Activated naive CD8-positive, alpha-beta T cell treated with anti-CD3 and anti-CD28 coated beads, Interleukin-2, amount 10 ng/mL, durations not matched to agents 7 days and 5 days (primary cell): ENCODE measurements at regions not wholly inside any gene's neighbourhood (a gene's known extent, or its start where the extent isn't known, plus 50 kb on each side); places are given as distances from the start of the nearest gene placed in this dataset.
A peak's percentile ranks its signal among the peaks of the same experiment; 100 is the strongest.

Experiments
- ATAC-seq: fragments of 150-1000 bp; cut with Tn5 transposase; one replicate; pipeline ENCODE4 v1.10.0; 2021; ENCODE audit warnings: low read depth, moderate library complexity
- POLR2A ChIA-PET: fragments of 350-600 bp; sonication (Branson Sonifier 250); formaldehyde crosslinking; loops from one replicate; lab custom pipeline; 2021; ENCODE audit warnings: antibody characterized with exemption; lab: Charles Lee
- DNase-seq: peaks from one replicate; pipeline ENCODE4 v3.0.0; 2021
- H3K27ac Mint-ChIP-seq: one replicate; pipeline ENCODE4 v1.8.0; 2022; ENCODE audit warnings: mild to moderate bottlenecking, mixed read lengths
- H3K27me3 Mint-ChIP-seq: one replicate; pipeline ENCODE4 v1.8.0; 2022; ENCODE audit warnings: mild to moderate bottlenecking, moderate library complexity, mixed read lengths
- H3K36me3 Mint-ChIP-seq: one replicate; pipeline ENCODE4 v1.8.0; 2021; ENCODE audit warnings: mild to moderate bottlenecking, mixed read lengths
- H3K4me1 Mint-ChIP-seq: one replicate; pipeline ENCODE4 v1.8.0; 2021; ENCODE audit warnings: mixed read lengths
- H3K4me3 Mint-ChIP-seq: one replicate; pipeline ENCODE4 v1.8.0; 2022; ENCODE audit warnings: mild to moderate bottlenecking, moderate library complexity, mixed read lengths
- H3K9me3 Mint-ChIP-seq: one replicate; pipeline ENCODE4 v1.8.0; 2021; ENCODE audit warnings: mixed read lengths

GRCh38 chr1:84090447-84091245 is 53.4 kb upstream of the PRKACB start:
- Mint-ChIP-seq H3K27ac (peak overlapping the region; percentile 79), H3K4me3 (peak overlapping the region; percentile 72), H3K4me1 (peaks cover 22% of the 10 kb centered on the region), H3K36me3 (peaks cover 10% of the 10 kb centered on the region), H3K27me3 (no peaks in the 10 kb centered on the region), H3K9me3 (peaks cover 7% of the 10 kb centered on the region)
- ATAC-seq (peak; percentile 75), DNase-seq (no peak)
- POLR2A ChIA-PET, result interaction anchor here (0.7 to 2.0 kb wide), 3 partner anchors 12 to 53 kb away, joined by 3 to 9 read pairs (median 3); partner anchors contain the start of gene PRKACB

DNA sequence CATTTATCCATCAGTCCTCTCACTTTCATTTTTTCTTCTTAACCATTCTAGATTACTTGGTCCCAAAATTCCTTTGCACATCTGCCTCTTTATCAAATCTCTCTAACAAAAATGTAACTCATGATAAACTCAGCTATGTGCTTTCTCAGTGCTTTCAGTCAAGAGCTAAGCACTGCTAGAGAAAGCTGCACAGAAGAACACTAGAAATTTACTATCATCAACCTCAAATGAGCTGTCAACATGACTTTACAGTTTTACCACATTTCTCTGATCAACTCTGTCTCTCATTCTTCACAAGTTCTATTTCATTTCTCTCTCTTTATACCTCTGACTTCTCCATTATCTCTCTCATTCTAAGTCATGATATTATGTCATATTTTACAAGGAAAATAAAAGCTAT is 54.2 kb upstream of the PRKACB start:
- no peaks in the 10 kb centered on the region for H3K27me3 Mint-ChIP-seq
- peak overlapping the region; percentile 2 for H3K27ac Mint-ChIP-seq
- POLR2A ChIA-PET, result interaction anchor here (1.4 to 2.0 kb wide), 2 partner anchors 11 to 12 kb away, joined by 3 to 9 read pairs; no protein-coding TSS in a partner anchor
- DNase-seq (no peak), ATAC-seq (no peak)
- H3K4me1 Mint-ChIP-seq, result peaks cover 22% of the 10 kb centered on the region
- peaks cover 3% of the 10 kb centered on the region for H3K36me3 Mint-ChIP-seq
- H3K9me3 Mint-ChIP-seq, result peaks cover 3% of the 10 kb centered on the region
- H3K4me3 Mint-ChIP-seq, result no peak overlapping the region

GRCh38 chr1:84089465-84089864 is 54.6 kb upstream of the PRKACB start:
- no peak overlapping the region for H3K4me3 Mint-ChIP-seq
- DNase-seq, result no peak

DNA sequence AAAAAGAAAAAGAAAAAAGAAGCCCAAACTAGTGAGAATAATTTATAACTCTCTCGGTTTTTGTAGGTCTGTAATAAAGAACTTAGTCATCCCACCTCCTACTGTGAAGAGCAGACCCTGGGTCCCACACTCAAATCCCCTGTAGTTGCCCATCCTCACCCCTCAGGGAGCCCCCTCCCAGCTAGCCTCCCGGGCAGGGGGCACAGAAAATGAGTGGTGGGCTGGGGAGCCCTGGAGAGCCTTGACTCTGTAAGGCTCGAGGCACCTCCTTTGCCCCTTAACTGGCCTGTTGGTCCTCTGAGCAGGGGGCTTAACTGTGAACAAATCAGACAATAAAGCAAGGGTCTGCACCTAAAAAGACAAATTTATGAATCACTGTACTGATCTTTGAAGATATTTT is 57.5 kb upstream of the PRKACB start:
- H3K27me3 Mint-ChIP-seq, result no peaks in the 10 kb centered on the region
- ATAC-seq (no peak), DNase-seq (no peak)
- H3K27ac Mint-ChIP-seq, result no peak overlapping the region
- POLR2A ChIA-PET, result interaction anchor here (1.1 kb wide), 1 partner anchor 9 kb away, joined by 3 read pairs; no protein-coding TSS in a partner anchor
- H3K36me3 Mint-ChIP-seq, result no peaks in the 10 kb centered on the region
- peaks cover 14% of the 10 kb centered on the region for H3K4me1 Mint-ChIP-seq
- no peak overlapping the region for H3K4me3 Mint-ChIP-seq
- H3K9me3 Mint-ChIP-seq, result peaks cover 3% of the 10 kb centered on the region

More at GRCh38 chr1:84089465-84089864, 54.6 kb upstream of the PRKACB start:
- Mint-ChIP-seq H3K27ac (peak overlapping the region; percentile 2), H3K27me3 (no peaks in the 10 kb centered on the region), H3K9me3 (peaks cover 3% of the 10 kb centered on the region), H3K36me3 (peaks cover 3% of the 10 kb centered on the region), H3K4me1 (peaks cover 22% of the 10 kb centered on the region)
- POLR2A ChIA-PET, result interaction anchor here (1.4 to 2.0 kb wide), 2 partner anchors 11 to 12 kb away, joined by 3 to 9 read pairs; no protein-coding TSS in a partner anchor
- ATAC-seq, result no peak

DNA sequence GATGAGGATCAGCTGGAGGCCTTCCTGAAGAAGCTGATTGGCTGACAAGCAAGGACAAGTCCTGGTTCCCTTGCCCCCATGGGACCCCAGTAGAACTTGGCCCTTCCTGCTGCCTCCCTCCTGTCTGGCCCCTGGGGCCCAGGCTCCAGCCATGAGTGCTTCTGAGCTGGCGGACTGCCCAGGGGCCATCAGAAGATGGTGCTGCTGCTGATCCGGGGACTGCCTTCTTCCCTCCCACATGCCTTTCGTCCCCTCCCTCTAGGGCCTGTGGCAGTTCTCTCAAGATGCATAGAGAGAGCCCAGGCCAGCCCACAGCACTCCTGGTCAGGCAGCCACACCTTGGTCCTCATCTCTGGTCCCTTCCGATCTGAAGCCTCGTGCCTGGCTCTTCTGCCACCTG is 57.9 kb upstream of the PRKACB start:
- Mint-ChIP-seq H3K36me3 (no peaks in the 10 kb centered on the region), H3K4me1 (peaks cover 14% of the 10 kb centered on the region), H3K27ac (no peak overlapping the region), H3K27me3 (no peaks in the 10 kb centered on the region), H3K4me3 (no peak overlapping the region), H3K9me3 (peaks cover 3% of the 10 kb centered on the region)
- POLR2A ChIA-PET, result no interaction called here
- DNase-seq, result no peak
- ATAC-seq, result no peak

DNA sequence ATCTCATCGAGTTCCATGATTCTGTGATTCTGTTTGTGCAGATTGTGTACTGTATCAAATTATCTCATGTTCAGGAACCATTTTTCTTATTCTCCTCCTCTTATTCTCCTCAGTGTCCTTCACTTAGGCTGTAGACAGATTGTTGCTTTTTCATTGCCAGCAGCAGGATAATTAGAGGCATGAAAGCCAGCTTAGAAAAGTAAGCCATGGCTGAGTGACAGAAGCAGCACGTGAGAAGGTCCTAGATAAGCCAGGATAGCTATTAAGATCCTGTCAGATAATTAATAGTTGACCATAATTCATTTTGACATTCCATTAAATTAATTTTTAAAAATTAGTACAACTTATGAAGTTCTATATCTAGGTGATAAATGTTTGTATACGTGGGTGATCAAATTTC is 60.8 kb upstream of the PRKACB start:
- POLR2A ChIA-PET, result no interaction called here
- Mint-ChIP-seq H3K4me3 (no peak overlapping the region), H3K36me3 (no peaks in the 10 kb centered on the region), H3K27ac (no peak overlapping the region), H3K9me3 (no peaks in the 10 kb centered on the region), H3K4me1 (peaks cover 5% of the 10 kb centered on the region), H3K27me3 (no peaks in the 10 kb centered on the region)
- DNase-seq (no peak), ATAC-seq (no peak)

DNA sequence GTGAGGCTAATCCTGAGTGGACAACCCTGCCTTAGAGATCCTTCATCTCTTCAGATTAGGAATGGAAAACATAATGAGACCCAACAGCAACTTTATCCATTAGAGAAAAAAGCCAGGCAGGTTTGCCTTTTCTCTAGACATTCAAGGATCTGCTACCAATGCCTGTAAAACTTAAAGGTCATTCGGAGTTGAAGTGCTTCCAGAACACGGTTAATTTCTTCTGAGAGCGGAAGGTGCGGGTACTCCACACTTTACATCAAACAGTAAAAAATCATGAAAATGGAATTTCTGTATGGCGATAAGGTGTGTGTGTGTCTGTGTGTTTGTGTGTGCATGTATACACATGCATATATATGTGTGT is 65.2 kb upstream of the PRKACB start:
- ATAC-seq (no peak), DNase-seq (no peak)
- POLR2A ChIA-PET, result interaction anchor here (0.6 to 1.1 kb wide), 3 partner anchors 11 to 223 kb away, joined by 3 read pairs; no protein-coding TSS in a partner anchor
- Mint-ChIP-seq H3K36me3 (no peaks in the 10 kb centered on the region), H3K4me1 (peaks cover 7% of the 10 kb centered on the region), H3K9me3 (no peaks in the 10 kb centered on the region), H3K27ac (peak overlapping the region; percentile 30), H3K4me3 (peak overlapping the region; percentile 82), H3K27me3 (no peaks in the 10 kb centered on the region)

DNA sequence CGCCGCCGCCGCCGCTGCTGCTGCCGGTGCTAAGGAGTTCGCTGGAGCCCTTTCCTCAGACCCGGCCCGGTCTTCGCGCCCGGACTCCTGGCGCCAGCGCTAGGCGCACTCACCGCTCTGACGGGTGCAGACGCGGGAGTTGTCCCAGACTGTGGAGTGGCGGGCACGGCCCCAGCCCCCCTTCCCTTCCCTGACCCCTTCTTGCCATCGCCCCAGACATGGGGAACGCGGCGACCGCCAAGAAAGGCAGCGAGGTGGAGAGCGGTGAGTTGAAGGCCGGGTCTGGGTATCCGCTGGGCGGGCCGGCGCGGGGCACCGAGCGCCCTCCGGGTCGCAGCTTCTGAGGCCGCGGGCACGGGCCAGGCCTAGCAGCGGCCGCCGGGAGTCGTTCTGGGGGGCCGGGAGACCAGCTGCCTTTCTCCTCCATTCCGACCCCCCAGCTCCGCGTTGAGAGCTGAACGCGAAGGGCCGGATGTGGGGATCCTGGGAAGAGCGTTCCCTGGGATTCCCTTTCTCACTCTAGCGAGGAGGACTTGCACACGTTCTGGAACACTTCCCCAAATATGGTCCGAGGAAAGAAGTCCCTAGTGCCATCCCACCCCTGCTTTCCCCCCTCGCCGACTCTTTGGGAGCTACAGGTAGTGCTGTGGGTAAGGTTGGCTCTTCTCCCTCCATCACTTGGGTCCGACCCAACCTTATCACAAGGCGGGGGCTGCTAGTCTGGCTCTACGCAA is 65.8 kb upstream of the PRKACB start:
- H3K9me3 Mint-ChIP-seq, result no peaks in the 10 kb centered on the region
- H3K27me3 Mint-ChIP-seq, result no peaks in the 10 kb centered on the region
- peak overlapping the region; percentile 82 for H3K4me3 Mint-ChIP-seq
- peak overlapping the region; percentile 45 for H3K27ac Mint-ChIP-seq
- no peak for DNase-seq
- no peaks in the 10 kb centered on the region for H3K36me3 Mint-ChIP-seq
- POLR2A ChIA-PET, result interaction anchor here (0.6 to 1.7 kb wide), 6 partner anchors 9 to 496 kb away, joined by 3 to 9 read pairs (median 3); partner anchors contain the start of gene CTBS
- H3K4me1 Mint-ChIP-seq, result peaks cover 7% of the 10 kb centered on the region
- ATAC-seq, result peak; percentile 55

DNA sequence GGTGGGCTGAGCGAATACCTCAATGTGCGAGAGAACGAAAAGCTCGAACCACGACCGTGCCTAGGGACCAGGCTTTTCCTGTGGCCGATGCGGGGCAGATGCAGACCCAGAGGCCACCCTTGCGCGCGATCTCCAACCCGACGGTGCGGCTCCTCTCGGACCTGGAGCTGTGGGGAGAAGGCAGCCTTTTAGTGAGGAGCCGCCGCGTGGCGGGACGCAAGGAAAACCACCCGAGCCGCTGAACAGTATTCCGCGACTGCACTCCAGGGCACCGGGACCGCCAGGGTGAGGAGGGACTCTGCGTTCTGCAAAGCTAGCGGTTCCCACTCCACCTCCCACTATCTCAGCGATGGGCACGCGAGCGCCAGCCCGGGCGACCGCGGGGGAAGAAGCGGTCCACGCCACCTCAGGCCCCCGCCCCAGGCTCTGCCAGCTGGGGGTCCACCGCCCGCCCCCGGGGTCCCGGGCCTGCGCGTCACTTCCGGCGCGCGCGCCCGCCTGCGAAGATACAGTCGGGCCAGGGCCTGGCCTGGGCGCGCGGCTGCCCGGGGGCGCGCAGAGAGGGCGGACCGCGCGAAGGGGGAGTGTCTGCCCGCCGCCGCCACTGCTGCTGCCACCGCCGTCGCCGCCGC is 66.5 kb upstream of the PRKACB start:
- no peaks in the 10 kb centered on the region for H3K27me3 Mint-ChIP-seq
- DNase-seq (peak; percentile 86), ATAC-seq (peak; percentile 92)
- H3K4me1 Mint-ChIP-seq, result peaks cover 7% of the 10 kb centered on the region
- H3K9me3 Mint-ChIP-seq, result no peaks in the 10 kb centered on the region
- POLR2A ChIA-PET, result interaction anchor here (1.0 to 1.7 kb wide), 4 partner anchors 10 to 496 kb away, joined by 3 to 9 read pairs (median 4); partner anchors contain the start of genes CTBS and PRKACB
- H3K4me3 Mint-ChIP-seq, result peak overlapping the region; percentile 82
- H3K36me3 Mint-ChIP-seq, result no peaks in the 10 kb centered on the region
- H3K27ac Mint-ChIP-seq, result peak overlapping the region; percentile 81

- POLR2A ChIA-PET, result no interaction called here
- Mint-ChIP-seq H3K27me3 (no peaks in the 10 kb centered on the region), H3K36me3 (no peaks in the 10 kb centered on the region), H3K27ac (no peak overlapping the region), H3K9me3 (peaks cover 12% of the 10 kb centered on the region), H3K4me3 (no peak overlapping the region), H3K4me1 (peaks cover 2% of the 10 kb centered on the region)
- ATAC-seq (no peak), DNase-seq (no peak)
These were observed 70.8 kb upstream of the PRKACB start for GRCh38 chr1:84073266-84073665.

GRCh38 chr1:84069236-84069845 is 70.4 kb upstream of the TTLL7 start:
- no peak overlapping the region for H3K27ac Mint-ChIP-seq
- H3K36me3 Mint-ChIP-seq, result peaks cover 2% of the 10 kb centered on the region
- H3K9me3 Mint-ChIP-seq, result peaks cover 15% of the 10 kb centered on the region
- ATAC-seq (no peak), DNase-seq (no peak)
- H3K27me3 Mint-ChIP-seq, result peaks cover 8% of the 10 kb centered on the region
- no peak overlapping the region for H3K4me3 Mint-ChIP-seq
- peaks cover 2% of the 10 kb centered on the region for H3K4me1 Mint-ChIP-seq
- POLR2A ChIA-PET, result no interaction called here

DNA sequence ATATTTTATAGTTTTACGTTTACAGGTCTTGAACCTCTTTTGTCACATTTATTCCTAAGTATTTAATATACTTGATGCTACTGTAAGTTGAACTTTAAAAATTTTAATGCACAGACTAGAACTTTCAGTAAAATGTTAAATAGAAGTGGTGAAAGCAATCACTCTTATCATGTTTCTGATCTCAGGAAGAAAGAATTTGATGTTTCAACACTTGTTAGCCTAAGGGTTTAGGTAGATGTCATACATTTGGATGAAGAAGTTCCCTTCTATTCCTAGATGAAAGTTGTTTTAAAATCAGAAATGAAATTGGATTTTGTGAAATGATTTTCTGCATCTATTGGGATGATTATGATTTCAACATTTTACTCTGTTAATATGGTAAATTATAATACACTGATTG is 63.6 kb upstream of the TTLL7 start:
- no peaks in the 10 kb centered on the region for H3K9me3 Mint-ChIP-seq
- no peak overlapping the region for H3K27ac Mint-ChIP-seq
- H3K4me3 Mint-ChIP-seq, result no peak overlapping the region
- POLR2A ChIA-PET, result no interaction called here
- no peak for ATAC-seq
- H3K27me3 Mint-ChIP-seq, result peaks cover 14% of the 10 kb centered on the region
- H3K36me3 Mint-ChIP-seq, result no peaks in the 10 kb centered on the region
- peaks cover 2% of the 10 kb centered on the region for H3K4me1 Mint-ChIP-seq
- DNase-seq, result no peak

DNA sequence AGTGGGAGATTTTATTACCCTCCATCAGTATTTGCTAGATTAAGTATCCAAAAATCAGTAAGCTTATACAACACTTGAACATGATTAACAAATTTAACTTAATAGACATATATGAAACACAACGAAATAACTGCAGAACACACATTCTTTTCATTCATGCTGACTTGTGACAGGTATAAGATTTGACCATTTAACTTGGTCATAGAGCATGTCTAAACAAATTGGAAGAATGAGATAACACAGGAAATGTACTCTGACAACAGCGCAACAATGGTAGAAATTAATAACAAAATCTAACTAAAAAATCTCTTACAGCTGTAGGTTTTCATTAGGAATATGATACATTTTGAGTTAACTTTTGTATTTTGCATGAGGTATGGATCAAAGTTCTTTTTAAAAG is 62.4 kb upstream of the TTLL7 start:
- Mint-ChIP-seq H3K4me1 (peaks cover 2% of the 10 kb centered on the region), H3K27ac (no peak overlapping the region), H3K9me3 (no peaks in the 10 kb centered on the region), H3K4me3 (no peak overlapping the region), H3K27me3 (peaks cover 11% of the 10 kb centered on the region), H3K36me3 (no peaks in the 10 kb centered on the region)
- POLR2A ChIA-PET, result no interaction called here
- ATAC-seq, result no peak
- no peak for DNase-seq
